NCI-H226 (cell line): ENCODE measurements at regions not wholly inside any gene's neighbourhood (a gene's known extent, or its start where the extent isn't known, plus 50 kb on each side); places are given as distances from the start of the nearest gene placed in this dataset.
"Not testable (repeated sequence)": the region's sequence is repeated elsewhere in the genome, so short reads cannot be mapped to it uniquely, and the experiment has no call there.

Experiments used
- DNase-seq: peaks from one replicate; pipeline ENCODE4 v3.0.0-alpha.2; 2015

GRCh38 chr10:9015005-9015404 is 960.5 kb downstream of the GATA3 start:
- DNase-seq, result no peak

DNA sequence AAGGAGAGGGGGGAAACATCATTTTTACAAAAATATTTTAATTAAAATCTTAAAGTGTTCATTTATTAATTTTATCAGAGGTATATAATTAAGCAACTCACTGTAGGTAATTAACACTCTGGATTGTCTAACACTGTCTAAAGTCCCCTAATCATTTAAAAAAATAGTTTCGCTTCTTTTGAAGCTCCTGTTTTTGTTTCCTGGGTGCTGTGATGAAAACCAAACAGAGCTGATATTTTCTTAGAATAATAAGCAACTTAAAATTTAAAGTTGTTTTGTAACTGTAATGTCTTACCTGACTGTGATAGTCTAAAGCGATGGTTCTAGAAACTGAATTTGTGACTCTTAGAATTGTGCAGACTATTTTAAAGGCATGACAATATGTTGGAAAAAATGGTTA is 961.0 kb downstream of the GATA3 start:
- no peak for DNase-seq

GRCh38 chr10:9016930-9017329 is 962.4 kb downstream of the GATA3 start:
- no peak for DNase-seq

GRCh38 chr10:9018195-9019173 is 964.0 kb downstream of the GATA3 start:
- DNase-seq, result no peak

DNA sequence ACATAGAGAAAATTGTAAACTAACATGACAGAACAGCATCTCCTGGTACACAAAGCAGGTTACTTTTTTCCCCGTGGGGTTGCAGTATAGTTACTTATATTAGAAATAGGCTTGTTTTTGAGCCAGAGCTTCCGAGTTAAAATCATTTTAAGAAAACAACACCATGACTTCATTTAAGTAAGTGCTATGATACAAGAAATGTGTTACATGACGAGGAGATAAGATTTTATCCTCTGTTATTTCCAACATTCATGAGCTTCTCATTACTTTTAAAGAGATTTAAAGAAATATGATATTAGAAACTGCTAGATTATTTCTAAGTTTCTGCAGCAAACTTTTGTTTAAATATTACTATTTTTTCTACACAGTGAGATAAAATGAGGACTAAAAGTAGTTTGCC is 968.7 kb downstream of the GATA3 start:
- no peak for DNase-seq

GRCh38 chr10:9024210-9024609 is 969.7 kb downstream of the GATA3 start:
- no peak for DNase-seq

GRCh38 chr10:9028231-9028630 is 973.7 kb downstream of the GATA3 start:
- peak; percentile 9 for DNase-seq

DNA sequence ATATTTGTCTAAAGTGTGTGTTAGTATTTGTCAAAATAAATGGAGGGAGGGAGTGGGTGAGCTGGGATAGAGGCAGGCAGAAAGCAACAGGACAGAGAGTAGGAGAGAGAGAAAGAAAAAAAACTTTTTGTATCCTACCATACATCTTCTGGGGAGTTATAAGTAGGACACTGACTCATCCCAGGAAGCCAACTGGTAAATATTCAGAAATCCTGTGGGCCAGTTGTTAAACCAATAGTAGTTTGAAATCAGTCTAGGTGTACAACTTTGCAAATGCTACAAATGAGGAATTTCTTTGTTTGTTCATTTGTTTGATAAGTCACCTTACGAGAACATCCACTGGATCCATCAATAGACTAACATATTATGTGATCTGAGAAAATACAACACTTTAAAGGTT is 980.9 kb downstream of the GATA3 start:
- DNase-seq, result no peak

GRCh38 chr10:9036711-9037204 is 982.3 kb downstream of the GATA3 start:
- DNase-seq, result no peak

GRCh38 chr10:9038146-9038714 is 983.7 kb downstream of the GATA3 start:
- DNase-seq, result peak; percentile 79

GRCh38 chr10:9043466-9043865 is 989.0 kb downstream of the GATA3 start:
- no peak for DNase-seq

DNA sequence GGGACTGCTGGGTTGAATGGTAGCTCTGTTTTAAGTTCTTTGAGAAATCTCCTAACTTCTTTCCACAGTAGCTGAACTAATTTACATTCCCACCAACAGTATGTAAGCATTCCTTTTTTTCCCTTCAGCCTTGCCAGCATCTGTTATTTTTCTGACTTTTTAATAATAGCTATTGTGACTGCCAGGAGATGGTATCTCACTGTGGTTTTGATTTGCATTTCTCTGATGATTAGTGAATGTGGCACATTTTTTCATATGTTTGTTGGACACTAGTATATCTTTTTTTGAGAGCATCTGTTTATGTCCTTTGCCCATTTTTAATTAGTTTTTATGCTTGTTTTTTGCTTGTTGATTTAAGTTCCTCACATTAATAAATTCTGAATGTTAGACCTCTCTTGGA is 990.8 kb downstream of the GATA3 start:
- no peak for DNase-seq

- DNase-seq, result peak; percentile 20
Measured at GRCh38 chr10:9051328-9051974, 997.0 kb downstream of the GATA3 start.

GRCh38 chr10:9052767-9053166 is 998.3 kb downstream of the GATA3 start:
- DNase-seq, result no peak

DNA sequence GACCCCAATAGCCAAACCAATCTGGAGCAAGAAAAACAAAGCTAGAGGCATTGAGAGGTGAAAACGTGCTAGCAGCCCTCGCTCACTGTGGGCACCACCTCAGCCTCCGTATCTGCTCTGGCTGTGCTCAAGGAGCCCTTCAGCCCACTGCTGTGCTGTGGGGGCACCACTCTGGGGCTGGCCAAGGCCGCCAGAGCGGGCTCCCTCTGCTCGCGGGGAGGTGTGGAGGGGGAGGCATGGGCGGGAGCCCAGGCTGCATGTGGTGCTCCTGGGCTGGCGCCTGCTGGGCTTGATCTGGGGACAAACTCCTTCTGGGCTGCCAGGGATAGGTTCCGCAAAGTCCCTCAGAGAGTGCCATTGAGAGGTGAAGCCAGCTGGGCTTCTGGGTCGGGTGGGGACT is 1002.0 kb downstream of the GATA3 start:
- DNase-seq, result no peak

GRCh38 chr10:9057293-9057692 is 1002.8 kb downstream of the GATA3 start:
- not testable (repeated sequence) for DNase-seq

GRCh38 chr10:9060314-9060713 is 1005.8 kb downstream of the GATA3 start:
- no peak for DNase-seq

DNA sequence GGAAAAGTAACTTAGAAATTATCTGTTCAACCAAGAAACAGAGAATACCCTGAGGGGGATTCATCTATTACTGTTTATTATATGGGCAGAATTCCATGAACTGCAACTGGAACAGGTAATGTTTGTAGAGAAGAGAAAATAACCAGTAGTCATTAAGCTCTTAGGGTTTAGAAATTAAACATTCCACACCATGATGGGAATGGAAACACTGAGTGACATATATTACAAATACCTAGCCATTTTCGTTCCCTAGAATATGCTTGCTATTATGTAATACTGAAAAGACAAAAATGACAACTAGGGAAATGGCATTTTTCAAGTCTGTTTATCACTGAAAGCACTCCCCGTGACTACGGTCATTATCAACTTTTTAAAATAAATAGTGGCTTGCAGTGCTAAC is 1007.4 kb downstream of the GATA3 start:
- DNase-seq, result no peak

- DNase-seq, result no peak
Measured at GRCh38 chr10:9066152-9066551, 1011.7 kb downstream of the GATA3 start.

DNA sequence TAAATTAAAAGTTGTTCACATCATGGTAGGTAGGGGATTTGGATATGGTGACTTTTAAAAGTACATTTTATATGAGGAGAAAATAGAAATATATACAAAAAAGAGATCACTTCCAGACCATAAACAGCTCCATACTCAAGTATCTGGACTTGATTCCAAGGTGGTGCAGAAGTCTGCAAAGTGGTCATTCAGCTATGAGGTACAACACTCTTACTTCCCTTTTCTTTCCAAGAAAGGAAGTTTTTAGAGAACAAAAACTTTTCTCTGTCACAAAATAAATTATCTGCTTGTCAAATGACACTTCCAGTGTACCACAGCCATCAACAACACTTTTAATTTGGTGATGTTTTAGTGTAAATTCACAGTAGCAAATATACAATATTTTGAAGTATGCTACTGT is 1013.5 kb downstream of the GATA3 start:
- no peak for DNase-seq

GRCh38 chr10:9069136-9069535 is 1014.6 kb downstream of the GATA3 start:
- DNase-seq, result peak; percentile 30

- DNase-seq, result no peak
Measured at GRCh38 chr10:9075420-9075819, 1020.9 kb downstream of the GATA3 start.

- no peak for DNase-seq
Measured at GRCh38 chr10:9076066-9076465, 1021.6 kb downstream of the GATA3 start.

GRCh38 chr10:9081253-9081652 is 1026.8 kb downstream of the GATA3 start:
- DNase-seq, result no peak
